Kidney capillary endothelial cell (primary cell): ENCODE measurements at regions not wholly inside any gene's neighbourhood (a gene's known extent, or its start where the extent isn't known, plus 50 kb on each side); places are given as distances from the start of the nearest gene placed in this dataset.

Experiments used
- DNase-seq: peaks from one replicate; pipeline ENCODE4 v3.0.0-alpha.2; 2018; ENCODE audit warnings: low spot score

- no peak for DNase-seq
Measured at GRCh38 chr15:95498961-95499360, 831.5 kb upstream of the NR2F2 start.

GRCh38 chr15:95499397-95499796 lies 831.1 kb upstream of the NR2F2 start:
- DNase-seq: no peak

- no peak for DNase-seq
Measured at GRCh38 chr15:95501865-95502264, 828.6 kb upstream of the NR2F2 start.

GRCh38 chr15:95503107-95503506 lies 827.4 kb upstream of the NR2F2 start:
- DNase-seq: no peak

GRCh38 chr15:95503640-95504225 lies 826.8 kb upstream of the NR2F2 start:
- no peak for DNase-seq

GRCh38 chr15:95511671-95512070 lies 818.8 kb upstream of the NR2F2 start:
- DNase-seq: peak; percentile 10

- no peak for DNase-seq
Measured at GRCh38 chr15:95512906-95513305, 817.6 kb upstream of the NR2F2 start.

- no peak for DNase-seq
Measured at GRCh38 chr15:95519887-95520286, 810.6 kb upstream of the NR2F2 start.

GRCh38 chr15:95520511-95520910 lies 810.0 kb upstream of the NR2F2 start:
- no peak for DNase-seq

GRCh38 chr15:95520922-95521321 lies 809.6 kb upstream of the NR2F2 start:
- no peak for DNase-seq

GRCh38 chr15:95522533-95522932 lies 808.0 kb upstream of the NR2F2 start:
- DNase-seq: no peak

GRCh38 chr15:95528920-95529319 lies 801.6 kb upstream of the NR2F2 start:
- DNase-seq: no peak

GRCh38 chr15:95536638-95537037 lies 793.9 kb upstream of the NR2F2 start:
- DNase-seq: no peak

GRCh38 chr15:95538693-95539092 lies 791.8 kb upstream of the NR2F2 start:
- DNase-seq: no peak

GRCh38 chr15:95541301-95541700 lies 789.2 kb upstream of the NR2F2 start:
- DNase-seq: no peak

- DNase-seq: no peak
Measured at GRCh38 chr15:95549168-95549738, 781.2 kb upstream of the NR2F2 start.

GRCh38 chr15:95550702-95551101 lies 779.8 kb upstream of the NR2F2 start:
- no peak for DNase-seq

GRCh38 chr15:95556225-95556624 lies 774.3 kb upstream of the NR2F2 start:
- DNase-seq: no peak

- DNase-seq: no peak
Measured at GRCh38 chr15:95556866-95557225, 773.7 kb upstream of the NR2F2 start.

GRCh38 chr15:95557226-95558046 lies 773.1 kb upstream of the NR2F2 start:
- DNase-seq: peak; percentile 87

GRCh38 chr15:95558131-95558530 lies 772.4 kb upstream of the NR2F2 start:
- peak; percentile 37 for DNase-seq

- no peak for DNase-seq
Measured at GRCh38 chr15:95558916-95559315, 771.6 kb upstream of the NR2F2 start.

GRCh38 chr15:95559875-95560394 lies 770.6 kb upstream of the NR2F2 start:
- DNase-seq: peak; percentile 74
